BLaER1 (cell line): ENCODE measurements at regions not wholly inside any gene's neighbourhood (a gene's known extent, or its start where the extent isn't known, plus 50 kb on each side); places are given as distances from the start of the nearest gene placed in this dataset.

Source experiments
- H3K27ac ChIP-seq: shearing (Covaris generic); formaldehyde crosslinking; 2 replicates; pipeline ENCODE4 v1.8.1; 2022
- H3K27me3 ChIP-seq: shearing (Covaris generic); formaldehyde crosslinking; 2 replicates; pipeline ENCODE4 v1.8.1; 2022
- H3K36me3 ChIP-seq: shearing (Covaris generic); formaldehyde crosslinking; 2 replicates; pipeline ENCODE4 v1.8.1; 2022
- H3K4me1 ChIP-seq: shearing (Covaris generic); formaldehyde crosslinking; 2 replicates; pipeline ENCODE4 v1.8.1; 2022
- H3K4me2 ChIP-seq: shearing (Covaris generic); formaldehyde crosslinking; 2 replicates; pipeline ENCODE4 v1.8.1; 2022
- H3K4me3 ChIP-seq: shearing (Covaris generic); formaldehyde crosslinking; 2 replicates; pipeline ENCODE4 v1.8.1; 2022
- H3K9ac ChIP-seq: shearing (Covaris generic); formaldehyde crosslinking; 2 replicates; pipeline ENCODE4 v1.8.1; 2022
- H3K9me3 ChIP-seq: shearing (Covaris generic); formaldehyde crosslinking; 2 replicates; pipeline ENCODE4 v1.8.1; 2022
- H4K20me1 ChIP-seq: shearing (Covaris generic); formaldehyde crosslinking; 2 replicates; pipeline ENCODE4 v1.8.1; 2022
- Cebpa-rat ChIP-seq: shearing (Covaris generic); IDR thresholded peaks from 2 replicates; pipeline ENCODE4 v1.8.1; 2022

DNA sequence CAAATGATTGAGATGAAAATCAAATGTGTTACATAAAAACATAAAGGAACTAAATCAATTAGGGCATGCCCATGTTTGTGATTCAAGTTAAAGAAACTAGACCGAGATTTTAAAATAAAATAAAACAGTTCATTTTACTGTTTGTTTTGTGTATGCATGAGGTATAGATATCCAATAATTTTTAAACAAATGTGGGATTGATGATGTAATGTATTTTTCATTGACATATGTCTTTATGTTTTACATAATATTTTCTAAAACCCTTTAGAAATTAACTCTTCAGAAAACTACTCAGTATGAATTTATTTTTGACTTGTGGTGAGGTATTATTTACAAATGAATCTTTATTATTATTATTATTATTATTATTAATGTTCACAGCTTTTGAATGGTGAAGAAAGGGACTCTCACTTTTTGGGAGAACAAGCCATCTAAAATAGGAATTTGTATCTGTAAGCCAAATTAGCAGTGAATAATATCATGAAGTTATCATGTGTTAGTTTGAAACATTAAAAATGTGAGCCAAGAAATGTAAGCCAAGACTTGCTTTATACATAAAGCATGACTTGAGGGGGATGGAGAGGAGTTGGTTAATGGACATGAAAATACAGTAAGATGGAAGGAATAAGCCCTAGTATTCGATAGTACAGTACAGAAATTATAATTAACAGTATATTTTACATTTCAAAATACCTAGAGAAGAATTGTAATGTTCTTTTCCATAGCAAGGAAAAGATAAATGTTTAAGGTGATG lies 355.0 kb downstream of the CDH10 start:
- no peaks in the 10 kb centered on the region for H4K20me1 ChIP-seq
- H3K4me1 ChIP-seq = no peaks in the 10 kb centered on the region
- H3K36me3 ChIP-seq = no peaks in the 10 kb centered on the region
- H3K27ac ChIP-seq = no peak overlapping the region
- no peaks in the 10 kb centered on the region for H3K27me3 ChIP-seq
- H3K9me3 ChIP-seq = no peaks in the 10 kb centered on the region
- no peak for TF ChIP-seq Cebpa-rat
- H3K4me2 ChIP-seq = no peak overlapping the region
- no peak overlapping the region for H3K9ac ChIP-seq
- no peak overlapping the region for H3K4me3 ChIP-seq

DNA sequence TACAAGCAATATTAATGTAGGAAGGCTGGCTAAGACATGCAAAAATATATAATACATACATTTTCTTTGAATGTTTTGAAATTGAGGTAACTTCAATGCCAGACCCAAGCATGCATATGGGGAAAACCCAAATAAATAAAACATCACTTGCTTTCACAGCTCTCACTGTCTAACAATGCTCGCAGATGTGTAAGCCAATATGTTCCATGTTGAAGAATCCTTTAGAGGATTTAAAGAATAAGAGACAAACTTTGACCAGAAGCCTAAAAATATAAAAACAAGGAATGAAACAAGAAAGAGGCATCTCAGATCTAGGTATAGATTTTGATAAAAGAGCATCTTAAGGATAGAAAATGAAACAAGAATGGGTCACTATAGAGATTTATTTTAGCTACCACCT lies 354.2 kb downstream of the CDH10 start:
- Histone ChIP-seq H3K27me3 (no peaks in the 10 kb centered on the region), H3K4me1 (no peaks in the 10 kb centered on the region), H4K20me1 (no peaks in the 10 kb centered on the region), H3K36me3 (no peaks in the 10 kb centered on the region), H3K27ac (no peak overlapping the region), H3K9me3 (no peaks in the 10 kb centered on the region), H3K9ac (no peak overlapping the region), H3K4me2 (no peak overlapping the region), H3K4me3 (no peak overlapping the region)
- TF ChIP-seq Cebpa-rat = no peak

DNA sequence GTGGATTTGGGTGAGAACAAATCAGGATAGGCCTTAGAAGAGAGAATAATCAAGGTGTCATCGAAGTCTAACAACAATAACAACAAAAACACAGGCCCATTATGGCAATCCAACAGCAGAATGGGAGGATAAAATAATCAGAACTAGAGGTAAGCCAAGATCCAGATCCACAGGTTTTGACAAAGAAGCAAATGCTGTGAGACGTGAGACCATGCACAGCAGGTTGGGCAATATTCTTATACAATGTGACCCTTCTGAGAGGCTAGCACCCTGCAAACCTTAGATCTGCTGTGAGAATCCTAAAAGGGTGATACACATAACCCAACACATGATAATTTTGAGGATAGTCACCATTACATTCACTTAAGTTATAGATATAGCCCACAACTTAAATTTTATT lies 352.9 kb downstream of the CDH10 start:
- H3K4me1 ChIP-seq = no peaks in the 10 kb centered on the region
- no peak overlapping the region for H3K4me3 ChIP-seq
- no peaks in the 10 kb centered on the region for H4K20me1 ChIP-seq
- no peaks in the 10 kb centered on the region for H3K36me3 ChIP-seq
- no peaks in the 10 kb centered on the region for H3K9me3 ChIP-seq
- H3K27me3 ChIP-seq = no peaks in the 10 kb centered on the region
- H3K27ac ChIP-seq = no peak overlapping the region
- no peak overlapping the region for H3K9ac ChIP-seq
- no peak for TF ChIP-seq Cebpa-rat
- H3K4me2 ChIP-seq = no peak overlapping the region

DNA sequence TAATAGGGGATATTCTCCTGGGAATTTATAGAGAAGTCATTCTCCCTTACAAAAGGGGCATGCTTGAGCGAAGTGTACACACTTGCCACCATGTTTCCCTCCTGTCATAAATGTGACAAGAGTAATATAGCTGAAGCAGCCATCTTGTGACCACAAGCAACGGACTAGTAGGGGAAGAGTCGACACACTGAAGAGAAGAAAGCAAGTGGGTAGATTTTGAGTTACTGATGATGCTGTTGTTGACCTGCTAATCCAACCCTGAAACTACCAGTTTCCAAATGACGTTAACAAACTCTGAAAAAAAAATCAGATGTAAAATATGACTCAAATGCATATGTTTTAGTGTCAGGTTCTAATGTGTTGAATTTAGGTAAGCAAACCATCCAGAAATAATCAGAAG lies 350.4 kb downstream of the CDH10 start:
- Histone ChIP-seq H3K9ac (no peak overlapping the region), H3K27ac (no peak overlapping the region), H3K36me3 (no peaks in the 10 kb centered on the region), H3K4me2 (no peak overlapping the region), H4K20me1 (no peaks in the 10 kb centered on the region), H3K27me3 (no peaks in the 10 kb centered on the region), H3K9me3 (no peaks in the 10 kb centered on the region), H3K4me3 (no peak overlapping the region), H3K4me1 (no peaks in the 10 kb centered on the region)
- no peak for TF ChIP-seq Cebpa-rat

DNA sequence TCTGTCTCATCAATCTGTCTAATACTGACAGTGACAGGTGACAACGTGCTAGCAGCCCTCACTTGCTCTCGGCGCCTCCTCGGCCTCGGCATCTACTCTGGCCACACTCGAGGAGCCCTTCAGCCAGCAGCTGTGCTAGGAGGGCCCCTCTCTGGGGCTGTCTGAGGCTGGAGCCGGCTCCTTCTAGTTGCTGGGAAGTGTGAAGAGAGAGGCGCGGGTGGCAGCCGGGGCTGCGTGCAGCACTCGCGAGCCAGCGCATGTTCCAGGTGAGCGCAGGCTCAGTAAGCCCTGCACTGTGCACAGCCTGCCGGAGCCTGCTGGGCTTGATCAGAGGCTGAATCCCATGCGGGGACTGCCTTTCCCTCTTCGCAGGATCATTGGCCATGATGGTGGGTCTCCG lies 330.7 kb downstream of the CDH10 start:
- Histone ChIP-seq H3K27ac (no peak overlapping the region), H3K36me3 (no peaks in the 10 kb centered on the region), H3K4me2 (no peak overlapping the region), H3K4me1 (no peaks in the 10 kb centered on the region), H3K27me3 (no peaks in the 10 kb centered on the region), H3K9me3 (peaks cover 9% of the 10 kb centered on the region), H3K9ac (no peak overlapping the region), H3K4me3 (no peak overlapping the region), H4K20me1 (no peaks in the 10 kb centered on the region)
- no peak for TF ChIP-seq Cebpa-rat

DNA sequence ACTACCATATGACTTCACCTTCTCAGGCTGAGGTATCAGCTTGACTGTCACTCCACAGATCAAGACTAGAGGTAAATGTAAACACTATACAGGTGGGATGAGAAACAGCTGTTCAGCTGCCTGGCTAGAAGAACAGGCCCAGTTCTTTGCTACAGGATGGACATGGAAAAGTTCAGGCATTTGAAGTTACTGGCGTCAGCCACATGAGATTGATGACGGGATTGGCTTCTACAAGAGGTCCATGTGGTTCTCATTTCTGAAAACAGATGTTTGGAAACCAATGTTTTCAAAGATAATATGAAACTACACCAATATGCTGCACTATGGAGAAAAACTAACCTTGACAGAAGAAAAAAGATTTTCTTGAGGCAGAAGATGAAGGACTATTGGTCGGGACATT lies 324.1 kb downstream of the CDH10 start:
- Histone ChIP-seq H4K20me1 (no peaks in the 10 kb centered on the region), H3K4me2 (no peak overlapping the region), H3K36me3 (no peaks in the 10 kb centered on the region), H3K9me3 (no peaks in the 10 kb centered on the region), H3K27me3 (no peaks in the 10 kb centered on the region), H3K4me1 (no peaks in the 10 kb centered on the region), H3K27ac (no peak overlapping the region), H3K4me3 (no peak overlapping the region), H3K9ac (no peak overlapping the region)
- no peak for TF ChIP-seq Cebpa-rat

DNA sequence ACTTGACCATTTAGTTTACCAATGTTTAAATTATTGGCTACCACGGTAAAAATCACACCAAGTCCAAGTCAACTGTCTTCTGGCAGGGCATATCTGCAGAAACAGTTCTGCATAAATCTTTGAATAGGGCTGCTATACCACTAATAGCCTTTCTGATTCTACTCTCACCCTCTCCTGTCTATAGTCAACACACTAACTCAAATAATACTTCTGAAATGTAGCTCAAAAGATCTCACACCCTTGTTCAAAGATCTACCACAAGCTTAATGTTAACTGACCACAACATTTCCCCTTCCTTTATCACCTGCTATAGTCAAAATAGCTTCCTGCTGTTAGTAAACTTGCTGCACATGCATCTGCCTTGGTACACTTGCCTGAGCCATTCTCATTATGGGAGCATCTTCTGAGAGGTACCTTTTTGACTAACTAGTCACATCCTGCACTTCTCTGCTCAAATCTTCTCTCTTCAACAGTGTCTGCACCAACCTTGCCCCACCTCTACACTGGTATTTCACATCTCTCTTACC lies 319.4 kb downstream of the CDH10 start:
- Histone ChIP-seq H3K27ac (no peak overlapping the region), H3K9ac (no peak overlapping the region), H4K20me1 (no peaks in the 10 kb centered on the region), H3K4me2 (no peak overlapping the region), H3K27me3 (no peaks in the 10 kb centered on the region), H3K4me1 (no peaks in the 10 kb centered on the region), H3K4me3 (no peak overlapping the region), H3K9me3 (no peaks in the 10 kb centered on the region), H3K36me3 (no peaks in the 10 kb centered on the region)
- no peak for TF ChIP-seq Cebpa-rat

DNA sequence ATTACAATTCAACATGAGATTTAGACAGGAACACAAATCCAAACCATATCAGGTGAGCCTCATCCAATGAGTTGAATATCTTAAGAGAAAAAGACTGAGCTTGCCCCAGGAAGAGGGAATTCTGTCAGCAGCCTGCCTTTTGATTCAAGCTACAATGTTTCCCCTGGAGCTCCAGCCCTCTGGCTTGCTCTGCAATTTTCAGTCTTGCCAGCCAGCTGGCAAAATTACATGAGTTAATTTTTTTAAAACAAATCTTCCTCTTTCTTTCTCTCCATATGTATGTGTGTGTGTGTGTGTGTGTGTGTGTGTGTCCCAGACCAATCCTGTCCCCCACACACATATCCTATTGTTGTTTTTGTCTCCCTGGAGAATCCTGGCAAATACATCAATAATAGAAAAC lies 313.2 kb downstream of the CDH10 start:
- Histone ChIP-seq H3K36me3 (no peaks in the 10 kb centered on the region), H3K27me3 (no peaks in the 10 kb centered on the region), H3K9ac (no peak overlapping the region), H3K4me2 (no peak overlapping the region), H4K20me1 (no peaks in the 10 kb centered on the region), H3K4me1 (no peaks in the 10 kb centered on the region), H3K27ac (no peak overlapping the region), H3K9me3 (no peaks in the 10 kb centered on the region), H3K4me3 (no peak overlapping the region)
- TF ChIP-seq Cebpa-rat = no peak

DNA sequence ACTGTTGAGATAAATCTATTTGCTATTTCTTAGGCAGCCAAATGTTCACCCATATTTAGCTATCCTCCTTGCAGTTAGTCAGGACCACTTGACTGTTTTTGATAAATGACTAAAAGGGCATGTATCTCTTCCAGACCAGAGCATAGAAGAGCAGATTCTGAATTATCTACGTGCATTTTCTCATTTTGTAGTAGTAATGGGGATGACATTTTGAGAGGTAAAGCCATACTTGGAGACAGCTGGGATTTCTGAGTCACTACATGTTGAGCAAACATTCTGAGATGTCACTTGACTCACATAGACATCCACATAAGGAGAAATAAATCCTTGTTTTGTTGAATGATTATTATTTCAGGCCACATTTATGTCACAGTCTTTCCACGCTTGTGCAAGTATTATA lies 297.6 kb downstream of the CDH10 start:
- no peak for TF ChIP-seq Cebpa-rat
- H3K27ac ChIP-seq = no peak overlapping the region
- H3K4me2 ChIP-seq = no peak overlapping the region
- no peaks in the 10 kb centered on the region for H3K36me3 ChIP-seq
- no peak overlapping the region for H3K9ac ChIP-seq
- H3K9me3 ChIP-seq = no peaks in the 10 kb centered on the region
- no peaks in the 10 kb centered on the region for H4K20me1 ChIP-seq
- H3K4me3 ChIP-seq = no peak overlapping the region
- H3K4me1 ChIP-seq = no peaks in the 10 kb centered on the region
- H3K27me3 ChIP-seq = no peaks in the 10 kb centered on the region

DNA sequence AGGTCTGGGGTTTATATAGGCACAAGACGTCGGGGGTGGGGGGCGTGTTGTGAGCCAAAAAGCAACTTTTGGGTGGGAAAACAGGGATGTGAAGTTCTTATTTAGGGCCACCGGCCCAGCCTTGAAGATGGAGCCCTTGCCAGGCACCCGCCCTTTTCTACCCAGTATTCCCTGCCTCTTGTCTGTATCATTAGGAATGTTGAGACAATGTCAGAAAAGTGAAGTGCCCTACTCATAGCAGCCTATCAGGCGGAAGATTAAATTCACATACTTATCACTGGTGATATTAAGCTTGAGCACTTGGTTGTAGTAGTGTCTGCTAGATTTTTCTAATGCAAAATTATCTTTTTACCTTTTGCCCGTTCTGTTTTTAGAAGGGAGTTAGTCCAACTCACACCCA lies 293.5 kb downstream of the CDH10 start:
- no peak overlapping the region for H3K9ac ChIP-seq
- no peaks in the 10 kb centered on the region for H3K36me3 ChIP-seq
- no peaks in the 10 kb centered on the region for H4K20me1 ChIP-seq
- H3K9me3 ChIP-seq = no peaks in the 10 kb centered on the region
- no peak overlapping the region for H3K4me2 ChIP-seq
- H3K4me3 ChIP-seq = no peak overlapping the region
- H3K27ac ChIP-seq = no peak overlapping the region
- no peaks in the 10 kb centered on the region for H3K4me1 ChIP-seq
- H3K27me3 ChIP-seq = no peaks in the 10 kb centered on the region
- TF ChIP-seq Cebpa-rat = no peak

DNA sequence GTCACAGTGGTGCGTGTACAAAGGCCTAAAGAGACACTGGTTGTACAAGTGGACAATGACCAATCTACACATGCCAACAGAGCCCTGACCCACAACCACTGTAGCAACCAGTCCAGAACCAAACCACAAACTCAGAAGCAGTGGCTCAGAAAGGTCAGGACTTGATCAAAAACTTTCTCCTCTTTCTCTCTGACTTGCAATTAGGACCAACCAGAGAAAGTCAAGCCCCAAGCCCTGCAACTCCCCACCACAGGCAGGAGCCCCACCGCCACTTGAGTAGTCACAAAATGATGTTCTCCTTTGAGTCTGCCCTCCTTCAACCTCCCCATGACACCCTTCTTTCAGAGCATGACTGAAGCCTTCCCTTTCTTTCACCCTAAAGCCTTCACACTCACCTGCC lies 291.8 kb downstream of the CDH10 start:
- Histone ChIP-seq H3K27me3 (no peaks in the 10 kb centered on the region), H4K20me1 (no peaks in the 10 kb centered on the region), H3K4me3 (no peak overlapping the region), H3K27ac (no peak overlapping the region), H3K9ac (no peak overlapping the region), H3K4me2 (no peak overlapping the region), H3K4me1 (no peaks in the 10 kb centered on the region), H3K36me3 (no peaks in the 10 kb centered on the region), H3K9me3 (no peaks in the 10 kb centered on the region)
- TF ChIP-seq Cebpa-rat = no peak
